IMR-90 (cell line): ENCODE measurements at regions not wholly inside any gene's neighbourhood (a gene's known extent, or its start where the extent isn't known, plus 50 kb on each side); places are given as distances from the start of the nearest gene placed in this dataset.

Source experiments
- ATAC-seq: fragments of 200-7000 bp; cut with Tn5 transposase; 2 replicates; pipeline ENCODE4 v1.9.1; 2020; ENCODE audit warnings: low read depth, mild to moderate bottlenecking, moderate library complexity
- BruUV-seq: library from RNA; stranded (reverse); fragments of 400-500 nt; replicated peaks from 2 replicates; lab custom pipeline; 2021; lab: Mats Ljungman, UMichigan
- CTCF ChIA-PET: fragments of 300-600 bp; formaldehyde crosslinking; extraction: SDS; loops from one replicate; lab custom pipeline; 2021; ENCODE audit warnings: antibody characterized with exemption; lab: Yijun Ruan, JAX
- POLR2A ChIA-PET: fragments of 300-600 bp; sonication (Branson Sonifier 250); formaldehyde crosslinking; loops from one replicate; lab custom pipeline; 2022; ENCODE audit warnings: antibody characterized with exemption; ENCODE audit not compliant: unreplicated experiment; lab: Charles Lee
- DNase-seq: peaks from one replicate; pipeline ENCODE4 v3.0.0; 2013
- H2AFZ ChIP-seq: replicated peaks from 2 replicates; pipeline ENCODE3; 2013; ENCODE audit warnings: low read length, mild to moderate bottlenecking; ENCODE audit not compliant: poor library complexity
- H2AK5ac ChIP-seq: 2 replicates; pipeline ENCODE4 v1.6.1; 2013; ENCODE audit warnings: low read depth, low read length, inconsistent platforms
- H2AK9ac ChIP-seq: replicated peaks from 2 replicates; pipeline ENCODE3; 2013; ENCODE audit warnings: mild to moderate bottlenecking, low read depth, low read length, moderate library complexity; ENCODE audit not compliant: poor library complexity
- H2BK120ac ChIP-seq: 2 replicates; pipeline ENCODE4 v1.6.1; 2013; ENCODE audit warnings: low read depth, low read length, inconsistent platforms
- H2BK15ac ChIP-seq: 3 replicates; pipeline ENCODE4 v1.6.1; 2013; ENCODE audit warnings: low read depth, low read length, inconsistent platforms
- H2BK20ac ChIP-seq: 2 replicates; pipeline ENCODE4 v1.6.1; 2013; ENCODE audit warnings: low read depth, mild to moderate bottlenecking, inconsistent platforms, low read length, moderate library complexity
- H2BK5ac ChIP-seq: 2 replicates; pipeline ENCODE4 v1.6.1; 2013; ENCODE audit warnings: mild to moderate bottlenecking, low read depth, low read length, inconsistent platforms; ENCODE audit not compliant: poor library complexity, severe bottlenecking
- H3K14ac ChIP-seq: replicated peaks from 2 replicates; pipeline ENCODE4 v1.6.1; 2013; ENCODE audit warnings: low read depth, low read length, inconsistent platforms
- H3K18ac ChIP-seq: 2 replicates; pipeline ENCODE4 v1.6.1; 2013; ENCODE audit warnings: low read depth, low read length, control low read depth
- H3K23ac ChIP-seq: 2 replicates; pipeline ENCODE4 v1.6.1; 2013; ENCODE audit warnings: low read depth, low read length, inconsistent platforms
- H3K27ac ChIP-seq: 2 replicates; pipeline ENCODE4 v1.5.1; 2013; ENCODE audit warnings: mild to moderate bottlenecking, control low read depth, low read length; ENCODE audit not compliant: insufficient read depth
- H3K27me3 ChIP-seq: 2 replicates; pipeline ENCODE4 v1.6.1; 2013; ENCODE audit warnings: low read length; ENCODE audit not compliant: control insufficient read depth, insufficient read depth
- H3K36me3 ChIP-seq: 2 replicates; pipeline ENCODE4 v1.6.1; 2013; ENCODE audit warnings: low read length, mixed read lengths; ENCODE audit not compliant: control insufficient read depth, insufficient read depth
- H3K4ac ChIP-seq: 2 replicates; pipeline ENCODE4 v1.6.1; 2013; ENCODE audit warnings: low read depth, low read length, inconsistent platforms
- H3K4me1 ChIP-seq: 2 replicates; pipeline ENCODE4 v1.6.1; 2013; ENCODE audit warnings: low read length, mixed read lengths; ENCODE audit not compliant: control insufficient read depth, insufficient read depth
- H3K4me2 ChIP-seq: 2 replicates; pipeline ENCODE4 v1.6.1; 2013; ENCODE audit warnings: low read depth, mild to moderate bottlenecking, control low read depth, low read length, moderate library complexity
- H3K4me3 ChIP-seq: 2 replicates; pipeline ENCODE4 v1.5.1; 2013; ENCODE audit warnings: low read depth, mild to moderate bottlenecking, control low read depth, low read length, moderate library complexity; ENCODE audit not compliant: insufficient read depth
- H3K56ac ChIP-seq: 2 replicates; pipeline ENCODE4 v1.6.1; 2013; ENCODE audit warnings: low read length, inconsistent platforms; ENCODE audit not compliant: insufficient read depth; ENCODE audit errors: extremely low read depth
- H3K79me1 ChIP-seq, 2 experiments: 2 replicates each; pipeline ENCODE4 v1.6.1; 2013; ENCODE audit warnings: low read length in 2 of 2, inconsistent platforms in 1 of 2, low read depth in 1 of 2
- H3K9ac ChIP-seq: 2 replicates; pipeline ENCODE4 v1.6.1; 2013; ENCODE audit warnings: low read depth, low read length, control low read depth
- H3K9me1 ChIP-seq: 2 replicates; pipeline ENCODE4 v1.6.1; 2013; ENCODE audit warnings: low read length, inconsistent platforms; ENCODE audit not compliant: insufficient read depth
- H3K9me3 ChIP-seq: 2 replicates; pipeline ENCODE4 v1.6.1; 2013; ENCODE audit warnings: low read length; ENCODE audit not compliant: control insufficient read depth, insufficient read depth
- H4K20me1 ChIP-seq: 2 replicates; pipeline ENCODE4 v1.6.1; 2013; ENCODE audit warnings: low read length, inconsistent platforms; ENCODE audit not compliant: insufficient read depth
- H4K5ac ChIP-seq: 2 replicates; pipeline ENCODE4 v1.6.1; 2013; ENCODE audit warnings: mild to moderate bottlenecking, low read depth, low read length, control low read depth
- H4K8ac ChIP-seq, 2 experiments: 2 replicates each; pipeline ENCODE4 v1.6.1; 2013; ENCODE audit warnings: low read depth in 2 of 2, low read length in 2 of 2, control low read depth in 1 of 2, inconsistent platforms in 1 of 2
- H4K91ac ChIP-seq: 2 replicates; pipeline ENCODE4 v1.6.1; 2013; ENCODE audit warnings: low read depth, low read length, inconsistent platforms; ENCODE audit not compliant: insufficient read depth
- BHLHE40 ChIP-seq: fragments of 150-350 bp; IDR thresholded peaks from 2 replicates; pipeline ENCODE4 v1.6.1; 2016; ENCODE audit warnings: mild to moderate bottlenecking, low read depth, low read length
- CEBPB ChIP-seq: IDR thresholded peaks from 2 replicates; pipeline ENCODE4 v1.6.1; 2012; ENCODE audit warnings: low read depth, low read length, improper control_type of control experiment
- CHD1 ChIP-seq: IDR thresholded peaks from 2 replicates; pipeline ENCODE4 v1.6.1; 2012; ENCODE audit warnings: low read depth, low read length, improper control_type of control experiment
- CTCF ChIP-seq: conservative IDR thresholded peaks from 2 replicates; pipeline ENCODE4 v1.5.1; 2012; ENCODE audit warnings: mild to moderate bottlenecking, low read depth, low read length, improper control_type of control experiment
- FOS ChIP-seq: fragments of 150-350 bp; IDR thresholded peaks from 2 replicates; pipeline ENCODE4 v1.6.1; 2016; ENCODE audit warnings: low read depth, low read length
- MAFK ChIP-seq: IDR thresholded peaks from 2 replicates; pipeline ENCODE4 v1.6.1; 2012; ENCODE audit warnings: low read depth, low read length, improper control_type of control experiment
- MAZ ChIP-seq: IDR thresholded peaks from 2 replicates; pipeline ENCODE4 v1.6.1; 2012; ENCODE audit warnings: low read depth, mild to moderate bottlenecking, low read length, improper control_type of control experiment, moderate library complexity, borderline replicate concordance
- MXI1 ChIP-seq: IDR thresholded peaks from 2 replicates; pipeline ENCODE4 v1.6.1; 2012; ENCODE audit warnings: low read depth, mild to moderate bottlenecking, low read length, moderate library complexity, borderline replicate concordance
- NFE2L2 ChIP-seq: fragments of 150-350 bp; IDR thresholded peaks from 2 replicates; pipeline ENCODE4 v1.6.1; 2016; ENCODE audit warnings: low read depth, mild to moderate bottlenecking, low read length
- POLR2A ChIP-seq: IDR thresholded peaks from 2 replicates; pipeline ENCODE4 v1.6.1; 2012; ENCODE audit warnings: mild to moderate bottlenecking, low read depth, low read length
- RCOR1 ChIP-seq: IDR thresholded peaks from 2 replicates; pipeline ENCODE4 v1.6.1; 2012; ENCODE audit warnings: mild to moderate bottlenecking, low read length, improper control_type of control experiment; ENCODE audit not compliant: insufficient replicate concordance
- RFX5 ChIP-seq: IDR thresholded peaks from 2 replicates; pipeline ENCODE4 v1.8.0; 2012; ENCODE audit warnings: low read depth, mild to moderate bottlenecking, low read length, moderate library complexity
- SMC3 ChIP-seq: fragments of 150-350 bp; IDR thresholded peaks from 2 replicates; pipeline ENCODE4 v1.6.1; 2016; ENCODE audit warnings: low read depth, mild to moderate bottlenecking, antibody characterized with exemption, low read length, moderate library complexity
- USF2 ChIP-seq: fragments of 150-350 bp; IDR thresholded peaks from 2 replicates; pipeline ENCODE4 v1.6.1; 2017; ENCODE audit warnings: mild to moderate bottlenecking, antibody characterized with exemption, low read length, low read depth
- WGBS, 2 experiments: methylation state at CpG; one replicate each; pipeline versions ENCODE4 v1.1.5 to v1.1.7; 2013; ENCODE audit warnings: missing lambda C conversion rate in 2 of 2; ENCODE audit not compliant: insufficient read length in 1 of 2; ENCODE audit errors: extremely low coverage in 2 of 2; 5-methylcytosine and 5-hydroxymethylcytosine counted together
- dilution Hi-C: fragments of 300-500 bp; cut with HindIII; formaldehyde crosslinking; loops from one replicate; pipeline ENCODE4 v1.14.3; 2018; ENCODE audit warnings: low sequenced_read_pairs; ENCODE audit not compliant: unreplicated experiment
- in situ Hi-C: fragments of 300-500 bp; cut with MboI; formaldehyde crosslinking; loops from 3 replicates; pipeline ENCODE4 v1.14.3; 2019; ENCODE audit warnings: low sequenced_read_pairs, inconsistent platforms, mixed read lengths
- intact Hi-C: fragments of 100-400 bp; cut with micrococcal nuclease; formaldehyde crosslinking; loops from 2 replicates; pipeline ENCODE4 v1.10.0; 2022
- TF ChIP-seq, protein P1 (sequence below): fragments of 150-350 bp; IDR thresholded peaks from 2 replicates; pipeline ENCODE4 v1.6.1; 2016; ENCODE audit warnings: low read depth, mild to moderate bottlenecking, low read length, moderate library complexity, borderline replicate concordance

GRCh38 chr16:49216593-49216992, 65.0 kb downstream of the CBLN1 start:
- H4K8ac ChIP-seq: no peak overlapping the region
- no peak for ATAC-seq
- intact Hi-C loops: no loop called here
- in situ Hi-C loops: no loop called here
- BruUV-seq: no TSS peak
- H3K9ac ChIP-seq: no peak overlapping the region
- H4K20me1 ChIP-seq: no peaks in the 10 kb centered on the region
- H3K27me3 ChIP-seq: no peaks in the 10 kb centered on the region
- no peak overlapping the region for H3K56ac ChIP-seq
- no peak overlapping the region for H4K91ac ChIP-seq
- H2BK120ac ChIP-seq: no peak overlapping the region
- no peak for TF ChIP-seq RCOR1
- no peak for TF ChIP-seq BHLHE40
- TF ChIP-seq, protein P1, sequence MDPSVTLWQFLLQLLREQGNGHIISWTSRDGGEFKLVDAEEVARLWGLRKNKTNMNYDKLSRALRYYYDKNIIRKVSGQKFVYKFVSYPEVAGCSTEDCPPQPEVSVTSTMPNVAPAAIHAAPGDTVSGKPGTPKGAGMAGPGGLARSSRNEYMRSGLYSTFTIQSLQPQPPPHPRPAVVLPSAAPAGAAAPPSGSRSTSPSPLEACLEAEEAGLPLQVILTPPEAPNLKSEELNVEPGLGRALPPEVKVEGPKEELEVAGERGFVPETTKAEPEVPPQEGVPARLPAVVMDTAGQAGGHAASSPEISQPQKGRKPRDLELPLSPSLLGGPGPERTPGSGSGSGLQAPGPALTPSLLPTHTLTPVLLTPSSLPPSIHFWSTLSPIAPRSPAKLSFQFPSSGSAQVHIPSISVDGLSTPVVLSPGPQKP: no peak
- no peak for TF ChIP-seq MXI1
- TF ChIP-seq RFX5: no peak
- TF ChIP-seq FOS: no peak
- no peak for TF ChIP-seq USF2
- no peak for TF ChIP-seq CTCF
- TF ChIP-seq CHD1: no peak
- TF ChIP-seq MAZ: no peak
- TF ChIP-seq NFE2L2: no peak
- TF ChIP-seq MAFK: no peak
- no peak for TF ChIP-seq SMC3
- TF ChIP-seq CEBPB: no peak
- TF ChIP-seq POLR2A: no peak
- H2AFZ ChIP-seq: no peak overlapping the region
- 20% methylated on average over 1 of the region's 3 CpGs; no CpG with 5 or more reads in 1 of the 2 experiments for WGBS, 2 experiments
- CTCF ChIA-PET: no interaction called here
- no peak overlapping the region for H3K18ac ChIP-seq
- H4K5ac ChIP-seq: no peak overlapping the region
- H3K14ac ChIP-seq: no peak overlapping the region
- no peak overlapping the region for H3K27ac ChIP-seq
- no peak overlapping the region for H2BK20ac ChIP-seq
- H3K4ac ChIP-seq: no peak overlapping the region
- no peaks in the 10 kb centered on the region for H3K9me1 ChIP-seq
- no peak overlapping the region for H3K4me3 ChIP-seq
- no peak overlapping the region for H2AK5ac ChIP-seq
- H2BK15ac ChIP-seq: no peak overlapping the region
- no peak overlapping the region for H2BK5ac ChIP-seq
- no peaks in the 10 kb centered on the region for H3K79me1 ChIP-seq
- no peaks in the 10 kb centered on the region for H3K4me1 ChIP-seq
- H3K9me3 ChIP-seq: no peaks in the 10 kb centered on the region
- no peak overlapping the region for H3K4me2 ChIP-seq
- H3K23ac ChIP-seq: no peak overlapping the region
- POLR2A ChIA-PET: no interaction called here
- H2AK9ac ChIP-seq: no peak overlapping the region
- DNase-seq: no peak
- no peaks in the 10 kb centered on the region for H3K36me3 ChIP-seq
- dilution Hi-C loops: no loop called here
